Fibroblast of lung (primary cell): ENCODE measurements at regions not wholly inside any gene's neighbourhood (a gene's known extent, or its start where the extent isn't known, plus 50 kb on each side); places are given as distances from the start of the nearest gene placed in this dataset.

ENCODE experiments used
- EZH2 ChIP-seq: IDR thresholded peaks from 2 replicates; pipeline ENCODE4 v1.5.1; 2012; ENCODE audit warnings: low read length, control low read depth, mild to moderate bottlenecking; ENCODE audit errors: missing control alignments
- TF ChIP-seq, protein P1 (sequence below), 2 donors: IDR thresholded peaks in 1 of 2; conservative IDR thresholded peaks in 1 of 2; 1 replicate in 1 of 2; 2 replicates in 1 of 2; pipeline ENCODE4 v1.5.1; 2011 to 2012; ENCODE audit warnings: low read length in 2 of 2, control low read depth in 1 of 2, inconsistent platforms in 1 of 2, low read depth in 1 of 2, mild to moderate bottlenecking in 1 of 2

DNA sequence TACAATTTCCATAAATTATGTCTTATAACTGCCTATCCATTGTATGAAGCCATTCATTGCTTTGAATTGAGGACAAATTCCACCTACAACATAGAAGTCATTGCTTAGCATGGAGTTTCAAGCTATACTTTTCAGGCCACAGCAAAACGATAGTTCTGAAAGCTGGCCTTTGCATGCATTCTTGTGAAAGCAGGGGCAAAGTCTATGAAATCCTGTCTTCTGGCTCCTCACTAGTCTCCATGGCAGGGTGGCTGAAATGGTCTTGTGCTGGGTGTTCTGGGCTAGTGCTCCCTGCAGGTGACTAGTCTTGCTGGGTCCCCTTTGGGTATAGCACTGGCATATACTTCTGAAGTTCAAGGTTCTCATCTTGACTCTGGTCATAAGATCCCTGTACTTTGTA, 353.9 kb upstream of the ZNF608 start:
- TF ChIP-seq, protein P1, sequence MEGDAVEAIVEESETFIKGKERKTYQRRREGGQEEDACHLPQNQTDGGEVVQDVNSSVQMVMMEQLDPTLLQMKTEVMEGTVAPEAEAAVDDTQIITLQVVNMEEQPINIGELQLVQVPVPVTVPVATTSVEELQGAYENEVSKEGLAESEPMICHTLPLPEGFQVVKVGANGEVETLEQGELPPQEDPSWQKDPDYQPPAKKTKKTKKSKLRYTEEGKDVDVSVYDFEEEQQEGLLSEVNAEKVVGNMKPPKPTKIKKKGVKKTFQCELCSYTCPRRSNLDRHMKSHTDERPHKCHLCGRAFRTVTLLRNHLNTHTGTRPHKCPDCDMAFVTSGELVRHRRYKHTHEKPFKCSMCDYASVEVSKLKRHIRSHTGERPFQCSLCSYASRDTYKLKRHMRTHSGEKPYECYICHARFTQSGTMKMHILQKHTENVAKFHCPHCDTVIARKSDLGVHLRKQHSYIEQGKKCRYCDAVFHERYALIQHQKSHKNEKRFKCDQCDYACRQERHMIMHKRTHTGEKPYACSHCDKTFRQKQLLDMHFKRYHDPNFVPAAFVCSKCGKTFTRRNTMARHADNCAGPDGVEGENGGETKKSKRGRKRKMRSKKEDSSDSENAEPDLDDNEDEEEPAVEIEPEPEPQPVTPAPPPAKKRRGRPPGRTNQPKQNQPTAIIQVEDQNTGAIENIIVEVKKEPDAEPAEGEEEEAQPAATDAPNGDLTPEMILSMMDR (conservative IDR thresholded peaks at IDR 0.05 in 1 of 2, IDR thresholded peaks at IDR 0.05 in 1 of 2; ENCODE audit: low read depth in 1 of 2, low read length in 2 of 2): no peak
- TF ChIP-seq EZH2: no peak
